ENCODE measurements at regions not wholly inside any gene's neighbourhood (a gene's known extent, or its start where the extent isn't known, plus 50 kb on each side); places are given as distances from the start of the nearest gene placed in this dataset.

GRCh38 chr4:81799371-81799770 lies 327.7 kb upstream of the RASGEF1B start:
- POLR2A ChIA-PET, result no interaction called here
- CTCF ChIA-PET, result interaction anchor here (0.7 kb wide), 1 partner anchor 287 kb away, joined by 3 read pairs; no protein-coding TSS in a partner anchor
- no peak for ATAC-seq

More at GRCh38 chr4:81799371-81799770, 327.7 kb upstream of the RASGEF1B start:
- Histone ChIP-seq H3K9ac (ENCODE audit: control insufficient read depth, insufficient read depth, low read length) (no peak overlapping the region), H3K27ac (ENCODE audit: control insufficient read depth, insufficient read depth) (no peak overlapping the region), H4K20me1 (ENCODE audit: control insufficient read depth, insufficient read depth) (no peaks in the 10 kb centered on the region), H3K4me2 (ENCODE audit: control insufficient read depth, insufficient read depth) (no peak overlapping the region), H3K4me3 (no peak overlapping the region), H3K27me3 (replicated peaks in 1 of 2; ENCODE audit: control insufficient read depth in 2 of 2, insufficient read depth in 2 of 2, low read length in 1 of 2) (no peaks in the 10 kb centered on the region), H2AFZ (ENCODE audit: control insufficient read depth, low read depth, low read length) (no peak overlapping the region), H3K79me2 (ENCODE audit: control insufficient read depth, insufficient read depth, low read length) (no peaks in the 10 kb centered on the region), H3K36me3 (ENCODE audit: control insufficient read depth in 2 of 2, insufficient read depth in 2 of 2, low read length in 1 of 2) (no peaks in the 10 kb centered on the region), H3K4me1 (ENCODE audit: control insufficient read depth, insufficient read depth, low read length) (no peaks in the 10 kb centered on the region), H3K9me3 (replicated peaks; ENCODE audit: control insufficient read depth, insufficient read depth, low read length) (no peaks in the 10 kb centered on the region)
- no TSS peak for BruUV-seq (replicated peaks)
- SMC1A ChIA-PET (ENCODE audit: uncharacterized antibody, unreplicated experiment), result no interaction called here
- no peak for TF ChIP-seq ZNF217 (IDR thresholded peaks at IDR 0.05)
- TF ChIP-seq RELA (IDR thresholded peaks at IDR 0.05; ENCODE audit: borderline replicate concordance, partially characterized antibody), result no peak
- no peak for TF ChIP-seq MTA3 (IDR thresholded peaks at IDR 0.05; ENCODE audit: borderline replicate concordance, low read length)
- no peak for TF ChIP-seq SP1 (IDR thresholded peaks at IDR 0.05; ENCODE audit: low read depth, low read length)
- no peak for TF ChIP-seq ZNF207 (IDR thresholded peaks at IDR 0.05; ENCODE audit: borderline replicate concordance)
- no peak for TF ChIP-seq YBX1 (IDR thresholded peaks at IDR 0.05)
- TF ChIP-seq, protein P1, sequence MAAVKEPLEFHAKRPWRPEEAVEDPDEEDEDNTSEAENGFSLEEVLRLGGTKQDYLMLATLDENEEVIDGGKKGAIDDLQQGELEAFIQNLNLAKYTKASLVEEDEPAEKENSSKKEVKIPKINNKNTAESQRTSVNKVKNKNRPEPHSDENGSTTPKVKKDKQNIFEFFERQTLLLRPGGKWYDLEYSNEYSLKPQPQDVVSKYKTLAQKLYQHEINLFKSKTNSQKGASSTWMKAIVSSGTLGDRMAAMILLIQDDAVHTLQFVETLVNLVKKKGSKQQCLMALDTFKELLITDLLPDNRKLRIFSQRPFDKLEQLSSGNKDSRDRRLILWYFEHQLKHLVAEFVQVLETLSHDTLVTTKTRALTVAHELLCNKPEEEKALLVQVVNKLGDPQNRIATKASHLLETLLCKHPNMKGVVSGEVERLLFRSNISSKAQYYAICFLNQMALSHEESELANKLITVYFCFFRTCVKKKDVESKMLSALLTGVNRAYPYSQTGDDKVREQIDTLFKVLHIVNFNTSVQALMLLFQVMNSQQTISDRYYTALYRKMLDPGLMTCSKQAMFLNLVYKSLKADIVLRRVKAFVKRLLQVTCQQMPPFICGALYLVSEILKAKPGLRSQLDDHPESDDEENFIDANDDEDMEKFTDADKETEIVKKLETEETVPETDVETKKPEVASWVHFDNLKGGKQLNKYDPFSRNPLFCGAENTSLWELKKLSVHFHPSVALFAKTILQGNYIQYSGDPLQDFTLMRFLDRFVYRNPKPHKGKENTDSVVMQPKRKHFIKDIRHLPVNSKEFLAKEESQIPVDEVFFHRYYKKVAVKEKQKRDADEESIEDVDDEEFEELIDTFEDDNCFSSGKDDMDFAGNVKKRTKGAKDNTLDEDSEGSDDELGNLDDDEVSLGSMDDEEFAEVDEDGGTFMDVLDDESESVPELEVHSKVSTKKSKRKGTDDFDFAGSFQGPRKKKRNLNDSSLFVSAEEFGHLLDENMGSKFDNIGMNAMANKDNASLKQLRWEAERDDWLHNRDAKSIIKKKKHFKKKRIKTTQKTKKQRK (IDR thresholded peaks at IDR 0.05; ENCODE audit: low read depth, low read length), result no peak
- no peak for TF ChIP-seq TBL1XR1 (IDR thresholded peaks at IDR 0.05; ENCODE audit: low read depth, low read length)
- no peak for TF ChIP-seq CREB1 (IDR thresholded peaks at IDR 0.05; ENCODE audit: low read depth)
- no peak for TF ChIP-seq EP300 (IDR thresholded peaks at IDR 0.05; ENCODE audit: borderline replicate concordance in 1 of 2, control insufficient read depth in 1 of 2, low read depth in 2 of 2, low read length in 2 of 2)
- RAD21 ChIA-PET (ENCODE audit: unreplicated experiment), result no interaction called here
- FAIRE-seq, result no peak
- in situ Hi-C loops (cut with MboI) (no loop called here), intact Hi-C loops (cut with micrococcal nuclease; ENCODE audit: unreplicated experiment) (no loop called here)
- DNase-seq (ENCODE audit: low read depth, low spot score), result no peak
- WGBS (ENCODE audit: insufficient coverage, insufficient replicate concordance, low lambda C conversion rate, missing lambda C conversion rate), result 0% methylated on average over 1 of the region's 1 CpG

Data from GM12878 (cell line).